NCI-H2171 treated with DMSO at 0.1 percent for 48 hours (cell line): ENCODE measurements at regions not wholly inside any gene's neighbourhood (a gene's known extent, or its start where the extent isn't known, plus 50 kb on each side); places are given as distances from the start of the nearest gene placed in this dataset.
"Not testable (repeated sequence)": the region's sequence is repeated elsewhere in the genome, so short reads cannot be mapped to it uniquely, and the experiment has no call there.

Experiments used
- DNase-seq: peaks from one replicate; lab custom pipeline; 2025; lab: John Stamatoyannopoulos, UW

DNA sequence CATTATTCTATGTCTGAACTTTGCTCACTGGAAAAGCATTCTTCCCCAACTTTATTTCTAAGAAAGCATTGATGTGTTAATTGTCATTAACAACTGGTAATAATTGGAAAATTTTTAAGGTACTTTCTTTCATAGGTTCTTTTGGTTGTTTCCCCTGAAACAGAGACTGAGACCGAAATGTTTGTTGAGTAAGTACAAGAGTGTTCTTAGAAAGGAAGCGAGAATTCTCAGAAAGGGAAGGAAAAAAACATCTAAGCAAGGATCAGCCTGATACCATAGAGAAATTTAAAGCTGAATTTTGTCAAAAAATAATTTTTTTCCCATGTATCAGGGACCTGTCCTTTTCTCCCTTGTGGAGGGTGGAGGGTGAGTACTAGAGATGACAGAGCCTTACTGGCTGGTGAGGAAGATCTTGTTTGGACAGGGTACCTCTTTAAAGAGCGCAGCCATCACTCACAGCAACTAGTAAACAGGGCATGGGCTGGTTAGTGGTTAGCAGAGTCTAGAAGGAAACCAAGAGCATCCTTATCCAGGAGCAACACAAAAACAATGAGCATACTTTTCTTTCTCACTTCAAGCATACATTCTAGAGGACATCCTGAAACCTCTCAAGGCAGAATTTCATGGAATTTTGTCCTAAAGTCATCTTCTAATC lies 898.5 kb downstream of the DNAH5 start:
- no peak for DNase-seq

DNA sequence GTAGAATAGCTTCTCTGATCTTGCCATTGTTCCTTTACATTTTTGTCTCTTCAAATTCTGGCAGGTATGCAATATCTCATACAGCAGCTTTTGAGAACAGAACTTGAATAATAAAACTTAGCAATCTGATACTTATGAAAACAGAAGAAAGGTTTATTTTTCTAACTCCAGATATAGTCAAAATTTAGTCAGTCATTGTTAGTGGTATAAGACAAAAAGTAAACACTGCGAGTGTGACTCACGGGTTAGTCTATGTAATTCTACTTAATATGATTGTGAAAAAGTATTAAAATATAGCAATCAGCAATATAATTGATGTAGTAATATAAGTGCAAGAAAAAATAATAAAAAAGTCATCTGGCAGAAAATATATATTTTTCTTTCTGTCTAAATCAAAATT lies 910.4 kb downstream of the DNAH5 start:
- no peak for DNase-seq

- no peak for DNase-seq
These were observed 915.3 kb downstream of the DNAH5 start for GRCh38 chr5:13029211-13029610.

DNA sequence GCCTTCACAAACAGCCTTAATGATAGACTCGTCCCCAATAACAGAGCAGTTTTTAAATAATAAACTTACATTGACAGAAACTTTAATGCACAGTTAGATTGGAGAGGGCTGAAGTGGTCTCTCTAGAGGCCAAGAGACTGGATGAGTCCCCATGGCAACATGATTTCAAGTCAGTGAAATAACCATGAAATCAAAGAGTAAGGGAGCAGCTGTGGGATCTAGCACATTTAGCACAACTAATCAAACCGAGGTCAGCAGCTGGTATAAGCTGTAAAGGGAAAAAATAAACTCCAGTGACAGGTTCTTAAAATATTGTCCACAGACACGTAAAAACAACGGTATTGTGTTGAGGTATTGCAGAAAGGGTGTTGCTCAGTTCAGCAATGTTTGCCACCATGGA lies 916.6 kb downstream of the DNAH5 start:
- no peak for DNase-seq

DNA sequence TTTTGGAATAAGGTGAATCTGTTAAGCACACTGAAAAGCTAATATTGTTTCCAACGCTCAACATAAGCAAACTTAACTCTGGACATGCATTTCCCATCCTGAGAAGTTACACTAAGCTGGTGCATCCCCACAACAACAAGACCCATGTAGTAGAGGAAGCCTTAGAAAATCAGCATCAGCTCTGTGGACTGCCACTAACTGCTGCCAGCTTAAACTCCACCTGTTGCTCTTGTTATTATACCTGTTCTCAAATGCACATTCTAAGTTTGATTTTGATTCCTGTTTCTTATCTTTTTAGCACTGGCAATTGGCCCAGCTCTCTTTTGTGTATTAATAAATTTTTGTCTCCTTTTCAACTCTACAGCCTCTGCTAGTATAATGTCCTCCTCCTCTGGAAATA lies 924.8 kb downstream of the DNAH5 start:
- no peak for DNase-seq

- no peak for DNase-seq
These were observed 941.0 kb downstream of the DNAH5 start for GRCh38 chr5:13003457-13003856.

GRCh38 chr5:12999667-13000066 lies 944.8 kb downstream of the DNAH5 start:
- no peak for DNase-seq

GRCh38 chr5:12985142-12985541 lies 959.3 kb downstream of the DNAH5 start:
- DNase-seq, result no peak

DNA sequence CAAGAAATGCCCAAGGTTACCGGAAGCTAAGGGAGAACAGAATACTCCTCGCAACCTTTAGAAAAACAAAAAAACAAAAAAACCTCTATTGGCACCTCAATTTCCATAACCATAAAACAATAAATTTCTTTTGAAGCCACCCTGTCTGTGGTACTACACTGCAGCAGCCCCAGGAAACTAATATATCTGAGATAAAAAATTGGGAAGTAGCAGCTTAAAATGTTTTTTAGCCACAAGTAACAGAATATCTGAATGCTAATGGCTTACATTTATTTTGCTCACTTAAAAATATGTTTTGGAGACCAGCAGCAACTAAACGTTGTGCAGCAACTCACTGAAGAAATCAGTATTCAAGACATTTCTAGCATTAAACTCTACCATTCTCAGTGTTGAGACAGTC lies 969.6 kb downstream of the DNAH5 start:
- no peak for DNase-seq

DNA sequence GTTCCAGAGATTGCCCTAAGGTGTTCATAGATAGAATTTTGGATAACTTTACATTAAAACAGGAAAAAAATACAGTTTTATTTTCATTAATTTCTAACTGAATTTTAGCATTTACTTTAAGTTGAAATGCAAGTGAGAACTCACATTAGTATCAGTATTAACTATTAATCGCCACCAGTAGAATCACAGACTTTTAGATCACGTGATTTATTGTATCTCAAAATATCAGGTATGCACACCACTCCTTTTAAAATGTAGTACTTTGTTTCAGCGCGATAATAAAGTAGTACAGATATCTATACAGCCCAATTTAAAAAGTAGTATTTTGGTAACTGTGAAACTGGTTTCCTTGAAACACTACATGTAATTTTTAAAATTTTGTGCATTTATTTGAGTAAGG lies 978.7 kb downstream of the DNAH5 start:
- DNase-seq, result no peak

GRCh38 chr5:12959713-12960112 lies 984.8 kb downstream of the DNAH5 start:
- DNase-seq, result no peak

DNA sequence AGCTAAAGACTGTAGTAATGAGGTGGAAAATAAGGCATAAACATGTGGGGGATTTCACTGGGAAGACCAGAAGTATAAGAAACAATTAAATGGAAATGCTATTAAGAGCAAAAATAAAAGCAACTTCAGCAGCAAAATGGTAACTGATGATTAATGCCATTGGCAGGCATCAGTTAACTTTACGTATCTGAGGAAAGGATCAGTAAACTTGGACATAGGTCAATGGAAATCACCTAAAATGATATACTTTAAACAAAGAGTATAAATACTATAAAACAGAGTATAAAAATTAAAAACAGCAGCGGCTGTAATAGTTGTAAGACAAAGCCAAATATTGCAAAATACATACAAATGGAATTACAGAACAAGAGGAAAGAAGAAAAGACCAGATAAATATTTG lies 992.1 kb downstream of the DNAH5 start:
- DNase-seq, result no peak

GRCh38 chr5:12951846-12952245 lies 992.6 kb downstream of the DNAH5 start:
- no peak for DNase-seq

GRCh38 chr5:12947379-12947778 lies 997.1 kb downstream of the DNAH5 start:
- DNase-seq, result no peak

DNA sequence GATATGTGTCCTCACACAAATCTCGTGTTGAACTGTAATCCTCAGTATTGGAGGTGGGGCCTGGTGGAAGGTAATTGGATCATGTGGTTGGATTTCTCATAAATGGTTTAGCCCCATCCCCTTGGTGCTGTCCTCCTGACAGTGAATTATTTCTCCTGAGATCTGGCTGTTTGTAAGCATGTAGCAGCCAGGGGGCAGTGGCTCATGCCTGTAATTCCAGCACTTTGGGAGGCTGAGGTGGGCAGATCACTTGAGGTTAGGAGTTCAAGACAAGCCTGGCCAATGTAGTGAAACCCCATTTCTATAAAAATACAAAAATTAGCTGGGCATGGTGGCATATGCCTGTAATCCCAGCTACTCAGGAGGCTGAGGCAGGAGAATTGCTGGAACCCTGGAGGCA lies 999.0 kb downstream of the DNAH5 start:
- DNase-seq, result not testable (repeated sequence)

DNA sequence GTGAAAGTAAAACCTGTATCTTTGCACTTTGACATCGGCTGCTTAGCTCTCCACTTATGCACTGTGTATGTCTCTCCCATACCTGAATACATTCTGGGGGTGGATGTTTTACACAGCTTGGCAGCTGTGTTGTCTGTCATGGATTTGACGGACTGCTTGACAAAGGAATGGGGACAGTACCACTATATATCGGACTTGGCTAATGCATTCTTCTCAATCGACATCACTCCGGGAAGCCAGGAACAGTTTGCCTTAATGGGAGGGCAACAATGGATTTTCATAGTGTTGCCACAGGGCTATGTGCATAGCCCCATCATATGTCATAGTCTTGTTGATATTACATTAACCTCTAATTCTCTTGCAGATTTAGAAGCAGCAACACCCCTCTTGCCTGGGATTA lies 1008.3 kb downstream of the DNAH5 start:
- no peak for DNase-seq

DNA sequence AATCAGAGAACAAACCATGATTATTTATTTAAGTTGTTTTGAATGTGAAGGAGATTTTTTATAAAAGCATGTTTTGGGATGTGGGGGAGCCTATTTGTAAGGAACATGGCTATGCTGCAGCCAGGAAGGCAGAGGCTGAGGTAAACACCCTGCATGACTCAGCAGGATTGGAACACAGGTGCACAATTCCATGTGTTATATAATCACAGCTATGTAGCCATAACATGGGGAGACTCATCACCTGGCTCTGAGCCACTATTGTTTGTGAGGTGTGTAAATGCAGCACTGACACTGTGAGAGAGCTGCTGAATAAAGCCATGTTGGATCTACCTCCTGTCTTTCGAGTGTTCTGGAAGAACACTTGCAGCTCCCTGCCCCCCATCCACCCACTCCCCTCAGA lies 1009.8 kb downstream of the DNAH5 start:
- DNase-seq, result peak; percentile 24

DNA sequence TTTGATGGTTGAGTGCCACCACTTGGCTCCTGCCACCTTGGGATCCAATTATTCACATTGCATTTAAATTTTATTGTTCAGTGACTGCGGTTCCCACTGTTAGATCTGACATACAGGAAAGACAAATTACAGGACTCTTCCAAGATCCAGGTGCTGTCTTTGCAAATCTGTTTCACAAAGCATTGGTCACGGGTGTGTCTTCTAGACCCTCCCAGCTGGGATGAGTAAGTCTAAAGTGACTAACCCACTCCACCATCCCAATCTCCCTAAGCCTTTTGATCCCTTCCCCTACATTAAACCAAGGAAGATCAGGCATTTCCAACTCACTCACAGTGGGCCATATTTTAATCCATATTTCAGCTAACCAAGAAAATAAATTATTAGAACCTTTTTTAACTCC lies 1016.3 kb upstream of the CTNND2 start:
- no peak for DNase-seq

- no peak for DNase-seq
These were observed 1006.9 kb upstream of the CTNND2 start for GRCh38 chr5:12911156-12911555.

- no peak for DNase-seq
These were observed 1006.4 kb upstream of the CTNND2 start for GRCh38 chr5:12910641-12911040.

DNA sequence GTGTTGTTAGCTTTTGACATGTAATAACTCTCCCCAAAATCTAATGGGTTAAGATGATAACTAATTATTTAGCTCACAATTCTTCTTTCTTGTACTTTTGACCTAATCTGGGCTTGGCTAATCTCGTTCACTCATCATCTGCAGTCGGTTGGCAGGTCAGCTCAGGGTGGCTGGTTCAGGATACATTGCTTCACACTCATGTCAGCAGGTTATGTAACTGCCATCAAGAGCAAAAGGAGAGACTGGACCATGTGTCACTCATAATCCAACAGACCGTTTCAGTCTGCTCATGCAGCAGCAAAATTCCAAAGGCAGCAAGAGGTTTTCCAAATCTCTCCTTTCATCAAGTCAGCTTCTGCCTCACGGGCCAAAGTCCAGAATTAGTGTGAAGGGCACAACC lies 998.4 kb upstream of the CTNND2 start:
- DNase-seq, result no peak

DNA sequence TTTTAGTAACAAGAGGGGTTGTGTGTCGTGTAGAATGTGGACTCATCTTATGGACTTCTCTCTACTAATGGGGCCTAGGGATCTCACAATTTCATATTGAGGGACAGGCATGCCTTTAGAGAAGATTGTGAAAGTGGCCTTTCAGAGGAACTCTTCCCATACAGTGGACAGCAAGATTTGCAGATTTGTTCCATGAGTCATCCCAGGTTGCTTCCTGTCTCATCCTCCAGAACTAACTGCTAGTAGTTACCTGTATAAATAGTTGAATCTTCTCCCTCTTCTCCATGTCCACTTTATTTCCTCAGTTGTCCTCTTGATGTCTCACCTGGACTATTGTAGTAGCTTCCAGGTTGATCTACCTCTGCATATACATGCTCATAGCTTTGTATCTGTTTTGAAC lies 997.5 kb upstream of the CTNND2 start:
- no peak for DNase-seq

DNA sequence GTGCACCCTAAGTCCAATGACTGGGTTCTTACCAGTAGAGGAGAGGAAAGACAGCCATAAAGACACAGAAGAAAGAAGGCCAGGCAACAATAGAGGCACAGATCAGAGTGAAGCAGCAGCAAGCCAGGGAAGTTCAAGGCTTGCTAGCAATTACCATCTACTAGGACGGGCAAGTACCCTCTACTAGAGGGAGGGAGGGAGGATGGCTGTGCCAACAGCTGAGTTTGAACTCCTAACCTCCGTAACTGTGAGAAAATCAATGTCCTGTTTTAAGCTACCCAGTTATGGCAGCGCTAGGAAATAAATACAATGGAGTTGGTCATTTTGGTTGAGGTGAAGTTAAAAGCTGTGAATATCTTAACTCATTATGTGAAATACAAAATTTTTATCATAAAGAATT lies 991.8 kb upstream of the CTNND2 start:
- DNase-seq, result no peak

- no peak for DNase-seq
These were observed 980.8 kb upstream of the CTNND2 start for GRCh38 chr5:12885018-12885417.

DNA sequence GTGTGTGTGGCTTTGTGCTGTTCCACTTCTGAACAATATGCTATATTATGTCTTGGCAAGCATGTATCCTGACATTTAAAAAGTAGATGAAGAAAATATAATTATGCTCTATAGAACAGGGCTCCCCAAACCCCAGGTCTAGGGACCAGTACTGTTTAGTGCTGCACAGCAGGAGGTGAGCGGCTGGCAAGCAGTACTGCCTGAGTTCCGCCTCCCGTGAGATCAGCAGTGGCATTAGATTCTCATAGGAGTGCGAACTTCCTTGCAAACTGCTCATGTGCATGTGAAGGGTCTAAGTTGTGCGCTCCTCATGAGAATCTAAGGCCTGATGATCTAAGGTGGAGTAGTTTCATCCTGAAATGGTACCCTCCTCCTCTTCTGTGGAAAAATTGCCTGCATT lies 979.1 kb upstream of the CTNND2 start:
- DNase-seq, result no peak
